GM04503 (cell line): ENCODE measurements at regions not wholly inside any gene's neighbourhood (a gene's known extent, or its start where the extent isn't known, plus 50 kb on each side); places are given as distances from the start of the nearest gene placed in this dataset.

ENCODE experiments used
- DNase-seq: peaks from one replicate; pipeline ENCODE4 v3.0.0-alpha.2; 2012; ENCODE audit warnings: low read depth

DNA sequence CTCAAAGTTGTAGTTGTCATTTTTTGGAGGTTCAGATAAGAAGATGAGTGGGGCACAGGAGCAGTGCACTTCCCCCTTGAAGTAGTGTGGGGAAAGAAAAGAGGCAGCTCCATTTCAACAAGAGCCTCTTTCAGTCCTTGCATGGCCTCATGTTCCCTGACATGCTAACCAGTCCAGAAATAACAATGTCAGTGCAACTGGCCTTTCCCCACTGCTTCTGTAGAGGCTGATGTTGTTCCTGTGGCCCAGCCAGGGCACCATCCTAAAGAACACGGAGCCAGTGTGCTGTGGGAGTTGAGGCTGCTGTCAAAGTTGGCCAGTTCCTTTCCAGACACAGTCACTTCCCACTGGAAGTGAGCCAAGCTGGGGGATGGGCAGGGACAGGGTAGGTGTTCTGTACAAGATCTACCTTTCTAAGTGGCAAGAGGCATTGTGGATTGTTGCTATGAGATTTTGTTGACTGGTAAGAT is 77.7 kb upstream of the SLC38A2 start:
- DNase-seq, result no peak

- no peak for DNase-seq
Measured at GRCh38 chr12:46449856-46450255, 77.3 kb upstream of the SLC38A2 start.

GRCh38 chr12:46449316-46449715 is 76.7 kb upstream of the SLC38A2 start:
- DNase-seq, result no peak

DNA sequence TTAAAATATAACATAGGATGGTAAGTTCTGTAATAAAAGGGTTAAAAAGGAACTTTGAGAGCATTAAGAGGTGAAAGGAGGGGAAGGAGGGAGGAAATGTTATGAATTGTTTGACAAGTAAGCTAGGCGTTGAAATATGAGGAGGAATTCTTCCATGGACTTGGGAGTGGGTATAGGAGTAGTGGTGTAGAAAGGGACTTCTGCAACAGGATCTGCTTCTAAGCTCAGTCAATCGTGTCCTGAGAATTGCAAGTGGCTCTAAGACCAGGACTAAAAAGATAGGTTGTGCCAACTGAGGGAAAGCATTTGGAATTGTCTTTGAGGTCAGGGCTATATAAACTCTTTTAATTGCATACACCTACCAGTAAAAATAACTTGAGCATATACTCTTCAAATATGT is 74.1 kb upstream of the SLC38A2 start:
- no peak for DNase-seq

- no peak for DNase-seq
Measured at GRCh38 chr12:46445551-46446235, 73.1 kb upstream of the SLC38A2 start.

- DNase-seq, result no peak
Measured at GRCh38 chr12:46445093-46445492, 72.5 kb upstream of the SLC38A2 start.

- DNase-seq, result no peak
Measured at GRCh38 chr12:46443594-46444263, 71.2 kb upstream of the SLC38A2 start.

GRCh38 chr12:46442738-46443137 is 70.2 kb upstream of the SLC38A2 start:
- DNase-seq, result no peak

DNA sequence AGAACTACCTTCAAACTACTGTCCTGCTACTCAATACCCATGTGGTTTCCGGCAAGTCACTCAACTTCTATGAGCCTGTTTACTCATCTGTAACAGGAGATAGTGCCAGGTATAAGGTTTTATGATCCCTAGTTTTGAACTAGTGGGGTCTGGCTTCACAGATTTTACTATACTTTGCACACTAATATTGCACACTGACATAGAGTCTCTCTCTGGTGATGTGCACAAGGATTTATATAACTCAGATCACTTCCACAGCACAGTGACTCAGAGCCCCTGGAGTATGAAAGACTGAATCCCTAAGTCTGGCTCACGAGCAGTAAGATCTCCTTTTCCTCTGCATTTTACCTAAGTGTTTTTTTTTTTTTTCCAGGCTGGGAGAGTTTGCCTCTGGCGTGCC is 69.7 kb upstream of the SLC38A2 start:
- no peak for DNase-seq

- DNase-seq, result no peak
Measured at GRCh38 chr12:46439793-46440511, 67.4 kb upstream of the SLC38A2 start.

DNA sequence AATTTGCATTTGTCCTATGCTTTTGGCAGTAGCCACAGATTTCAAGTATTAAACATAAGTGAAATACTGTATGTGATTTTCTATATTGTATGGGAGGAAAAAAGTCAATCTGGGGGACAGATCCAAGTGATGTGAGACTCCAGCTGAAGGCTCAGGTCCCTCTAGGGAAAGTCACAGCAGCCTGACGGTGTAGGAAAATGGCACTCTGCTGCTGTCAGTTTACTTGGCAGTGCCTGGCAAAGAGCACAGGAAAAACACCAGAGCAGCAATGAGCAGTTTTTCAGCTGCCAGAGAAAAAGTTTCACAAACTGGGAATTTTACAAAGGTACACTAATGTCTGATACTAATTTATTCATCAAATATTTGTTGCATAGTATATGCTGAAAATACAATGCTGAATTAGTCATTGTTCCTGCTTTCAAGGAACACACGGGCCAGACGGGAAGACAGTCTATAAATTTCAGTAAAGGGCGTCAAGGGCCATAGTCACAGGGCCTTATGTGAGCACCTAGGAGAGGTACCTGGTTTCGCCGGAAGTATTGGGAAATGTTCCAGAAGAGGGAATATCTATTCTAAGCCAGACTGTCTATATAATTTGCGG is 66.2 kb upstream of the SLC38A2 start:
- DNase-seq, result no peak

DNA sequence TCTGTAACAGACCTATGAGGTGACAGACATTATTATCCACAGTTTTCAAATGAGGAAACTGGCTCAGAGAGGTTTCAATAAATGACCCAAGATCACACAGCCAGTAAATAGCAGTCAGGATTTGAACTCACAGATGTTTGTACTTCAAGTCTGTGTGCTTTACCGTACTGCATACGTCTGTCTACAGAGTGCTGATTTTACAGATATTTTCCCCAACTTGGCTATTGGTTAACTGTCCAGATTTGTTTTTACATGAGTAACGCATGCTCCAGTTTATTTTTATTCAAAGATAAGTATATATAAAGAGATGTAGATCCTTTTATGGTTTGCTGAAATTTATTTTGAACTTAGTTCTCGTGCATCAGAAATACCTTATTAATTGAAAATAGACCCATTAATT is 65.7 kb upstream of the SLC38A2 start:
- DNase-seq, result no peak

DNA sequence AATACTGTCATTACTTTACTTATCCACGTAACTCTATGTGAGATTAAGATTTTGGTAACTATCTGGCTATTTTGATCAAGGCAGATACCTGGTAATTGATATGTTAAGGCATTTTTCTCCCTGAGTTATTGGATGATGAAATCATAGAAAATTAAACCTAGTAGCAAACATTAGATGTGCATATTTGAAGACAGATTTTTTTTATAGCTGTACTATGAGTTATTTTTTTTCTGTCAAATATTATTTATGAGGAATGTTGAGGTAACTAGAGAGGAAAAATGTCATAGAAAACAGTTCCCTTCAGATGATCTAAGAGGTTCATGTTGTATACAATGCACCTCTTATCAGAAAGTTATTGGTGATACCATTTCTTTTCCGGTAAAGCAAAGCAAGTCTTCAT is 64.9 kb upstream of the SLC38A2 start:
- no peak for DNase-seq

DNA sequence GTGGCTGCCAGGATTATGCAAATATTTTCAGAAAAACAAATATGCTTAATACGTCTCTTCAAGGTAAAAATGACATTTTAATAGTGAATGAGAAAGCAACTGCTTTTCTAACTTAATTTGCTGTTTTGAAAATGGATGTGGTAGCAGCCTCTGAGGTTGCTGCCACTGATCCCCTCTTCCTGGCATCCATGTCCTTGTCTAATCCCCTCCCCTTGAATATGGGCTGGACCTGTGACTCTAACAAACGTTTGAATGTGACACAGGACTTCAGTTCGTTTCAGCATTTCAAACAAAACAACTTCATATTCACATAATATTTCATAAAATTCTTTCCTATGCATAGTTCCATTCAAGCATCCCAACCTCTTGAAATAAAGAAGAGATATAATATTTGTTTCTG is 64.2 kb upstream of the SLC38A2 start:
- no peak for DNase-seq

GRCh38 chr12:46435625-46436024 is 63.1 kb upstream of the SLC38A2 start:
- DNase-seq, result no peak

- no peak for DNase-seq
Measured at GRCh38 chr12:46435029-46435428, 62.5 kb upstream of the SLC38A2 start.

- DNase-seq, result no peak
Measured at GRCh38 chr12:46433829-46434228, 61.3 kb upstream of the SLC38A2 start.

- DNase-seq, result no peak
Measured at GRCh38 chr12:46432325-46432724, 59.8 kb upstream of the SLC38A2 start.

- DNase-seq, result peak; percentile 57
Measured at GRCh38 chr12:46430340-46430948, 57.9 kb upstream of the SLC38A2 start.
